ENCODE measurements at regions not wholly inside any gene's neighbourhood (a gene's known extent, or its start where the extent isn't known, plus 50 kb on each side); places are given as distances from the start of the nearest gene placed in this dataset.

DNA sequence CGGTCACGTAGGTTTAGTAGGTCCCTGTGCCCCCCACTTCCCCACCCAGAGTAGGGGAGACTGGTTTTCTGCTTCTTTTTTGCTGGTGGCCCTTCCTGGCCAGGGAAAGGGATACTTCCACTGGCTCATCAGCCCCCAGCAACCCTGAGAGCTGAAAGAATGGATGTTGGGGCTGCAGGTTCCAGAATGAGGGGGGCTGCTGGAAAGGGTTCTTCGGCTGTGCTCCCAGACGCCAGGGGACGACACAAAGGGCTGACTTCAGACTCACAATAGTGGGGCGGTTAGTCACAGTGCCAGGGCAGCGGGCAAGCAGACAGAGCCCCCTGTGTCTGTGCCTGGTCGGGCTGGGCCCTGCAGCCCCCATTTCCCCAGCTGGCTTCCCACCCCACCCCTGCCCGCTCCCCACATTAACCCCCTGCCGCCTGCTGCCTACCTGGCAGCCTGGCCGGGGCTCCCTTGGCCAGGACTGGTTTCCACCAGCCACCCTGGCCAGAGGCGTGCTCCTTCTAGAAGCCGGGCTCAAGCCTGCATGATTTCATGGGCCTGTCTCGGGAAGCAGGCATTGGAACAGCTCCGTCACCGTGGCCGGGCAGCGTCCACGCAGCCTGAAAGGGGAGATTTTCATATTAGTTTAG is 79.1 kb upstream of the WNT7B start:
- H3K27ac ChIP-seq: peak overlapping the region; percentile 99

DNA sequence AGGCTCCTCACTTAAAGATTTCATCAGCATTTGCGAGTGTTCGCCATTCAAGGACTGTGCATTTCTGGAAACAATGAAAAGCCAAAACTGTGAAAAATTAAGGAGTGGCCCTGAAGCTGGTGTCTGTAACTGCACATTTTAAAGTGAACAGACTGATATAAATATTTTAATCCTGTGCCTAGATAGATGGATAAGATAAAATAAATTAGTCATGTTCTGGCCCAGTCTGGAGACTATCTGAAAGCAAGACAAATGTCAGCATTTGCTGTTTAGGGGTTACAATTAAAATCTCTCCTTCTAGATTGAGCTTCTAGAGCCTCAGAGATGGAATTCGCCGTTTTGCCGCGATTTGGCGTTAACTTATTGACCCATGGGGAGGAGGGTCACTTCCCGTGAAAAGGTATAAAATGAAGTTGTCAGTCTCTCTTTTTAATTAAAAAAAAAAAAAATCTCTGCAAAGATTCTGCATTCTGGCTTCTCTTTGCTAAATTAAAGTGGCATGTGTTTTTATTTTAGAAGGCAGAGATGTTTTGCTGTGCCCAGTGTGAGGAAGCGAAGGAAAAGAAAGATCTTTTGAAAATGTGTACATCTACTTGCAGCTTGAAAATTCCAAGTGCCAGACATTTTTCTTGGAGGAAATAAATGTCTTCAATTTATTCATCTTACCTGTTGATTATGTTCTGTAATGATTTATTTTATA is 79.7 kb upstream of the WNT7B start:
- WGBS, 3 donors: 18 to 31% (median 19%) methylated on average over 9 of the region's 9 CpGs
- peak overlapping the region; percentile 99 for H3K27ac ChIP-seq
- peaks cover 62% of the 10 kb centered on the region for H3K4me1 ChIP-seq
- no peaks in the 10 kb centered on the region for H3K9me3 ChIP-seq
- peak overlapping the region; percentile 86 for H3K4me3 ChIP-seq
- DNase-seq: no peak
- intact Hi-C loops (cut with DNase I): no loop called here
- H3K36me3 ChIP-seq (ENCODE audit: insufficient read depth in 1 of 2, low read depth in 1 of 2): no peaks in the 10 kb centered on the region
- no peaks in the 10 kb centered on the region for H3K27me3 ChIP-seq (ENCODE audit: insufficient read depth in 3 of 3, low read length in 2 of 3)
- ATAC-seq: no peak
- TF ChIP-seq CTCF (IDR thresholded peaks at IDR 0.05): no peak

More for the DNA sequence above, 79.1 kb upstream of the WNT7B start:
- peak in 3 of 4 donors; percentile 13 to 30 (median 27) for ATAC-seq
- Histone ChIP-seq H3K4me1 (peaks cover 66% of the 10 kb centered on the region), H3K9me3 (no peaks in the 10 kb centered on the region), H3K27me3 (ENCODE audit: insufficient read depth in 3 of 3, low read length in 2 of 3) (no peaks in the 10 kb centered on the region), H3K4me3 (peak overlapping the region; percentile 86), H3K36me3 (ENCODE audit: insufficient read depth in 1 of 2, low read depth in 1 of 2) (no peaks in the 10 kb centered on the region)
- intact Hi-C loops (cut with DNase I): no loop called here
- no peak for TF ChIP-seq CTCF (IDR thresholded peaks at IDR 0.05)
- WGBS, 3 donors: 7 to 25% (median 11%) methylated on average over 17 to 19 of the region's 19 CpGs
- peak in 1 of 2 donors; percentile 74 for DNase-seq

DNA sequence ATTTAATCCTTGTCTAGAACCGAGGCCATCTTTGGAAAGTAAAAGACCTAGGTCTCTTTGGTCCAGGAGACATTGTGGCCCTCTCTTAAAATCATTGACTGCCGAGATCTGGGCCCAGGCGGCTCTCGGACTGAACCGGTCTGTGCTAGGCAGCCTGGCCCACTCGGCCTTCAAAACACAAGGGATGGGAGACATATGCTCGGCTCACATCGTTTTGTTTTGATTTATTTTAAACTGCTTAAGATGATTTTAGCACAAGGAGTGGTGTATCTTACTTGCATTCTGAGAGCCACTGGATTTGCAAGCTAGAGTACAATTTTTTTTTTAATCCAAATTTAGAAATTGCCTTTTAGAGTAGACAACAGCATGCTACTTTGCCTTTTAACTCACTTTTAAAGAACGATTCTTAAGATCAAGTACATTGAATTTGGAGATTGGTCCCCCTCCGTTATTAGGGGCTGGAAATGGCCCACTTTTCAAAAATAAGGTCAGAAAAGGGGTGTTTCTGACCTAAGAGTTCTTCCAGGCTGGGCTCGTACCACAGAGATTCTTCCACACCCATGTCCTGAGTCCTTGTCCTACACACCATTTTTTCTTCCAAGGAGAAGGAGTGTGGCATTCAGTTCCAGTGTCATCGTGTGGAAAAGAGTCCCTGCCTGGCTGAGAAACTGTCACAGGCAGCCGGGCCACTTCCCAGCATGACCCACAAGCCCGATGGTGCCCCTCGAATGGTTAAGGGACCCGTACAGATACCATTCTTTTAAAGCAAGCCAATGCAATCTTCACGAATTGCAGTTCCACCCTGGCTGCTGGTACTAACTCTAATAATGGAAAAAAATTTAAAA is 80.5 kb upstream of the WNT7B start:
- Histone ChIP-seq H3K27ac (peak overlapping the region; percentile 99), H3K27me3 (ENCODE audit: insufficient read depth in 3 of 3, low read length in 2 of 3) (no peaks in the 10 kb centered on the region), H3K36me3 (ENCODE audit: insufficient read depth in 1 of 2, low read depth in 1 of 2) (no peaks in the 10 kb centered on the region), H3K9me3 (no peaks in the 10 kb centered on the region), H3K4me3 (peak overlapping the region; percentile 86), H3K4me1 (peaks cover 58% of the 10 kb centered on the region)
- no peak for TF ChIP-seq CTCF (IDR thresholded peaks at IDR 0.05)
- DNase-seq (peak in 1 of 2 donors; percentile 62), ATAC-seq (no peak)
- intact Hi-C loops (cut with DNase I): no loop called here
- WGBS, 3 donors: 6 to 25% (median 8%) methylated on average over 17 of the region's 17 CpGs

- no peaks in the 10 kb centered on the region for H3K36me3 ChIP-seq (ENCODE audit: insufficient read depth in 1 of 2, low read depth in 1 of 2)
- intact Hi-C loops (cut with DNase I): no loop called here
- DNase-seq: peak in 1 of 2 donors; percentile 76
- H3K4me1 ChIP-seq: peaks cover 59% of the 10 kb centered on the region
- H3K27me3 ChIP-seq (ENCODE audit: insufficient read depth in 3 of 3, low read length in 2 of 3): no peaks in the 10 kb centered on the region
- peak overlapping the region; percentile 99 for H3K27ac ChIP-seq
- no peak for TF ChIP-seq CTCF (IDR thresholded peaks at IDR 0.05)
- no peaks in the 10 kb centered on the region for H3K9me3 ChIP-seq
- WGBS, 3 donors: 2 to 20% (median 3%) methylated on average over 6 of the region's 6 CpGs
- peak; percentile 2 to 15 (median 6) for ATAC-seq
- peak overlapping the region; percentile 86 for H3K4me3 ChIP-seq
These were observed 81.1 kb upstream of the WNT7B start for GRCh38 chr22:46058091-46058420.

Measured in psoas muscle (tissue), 7 donors.